B cell (primary cell): ENCODE measurements at regions not wholly inside any gene's neighbourhood (a gene's known extent, or its start where the extent isn't known, plus 50 kb on each side); places are given as distances from the start of the nearest gene placed in this dataset.

Source experiments
- ATAC-seq: fragments of 200-7000 bp; cut with Tn5 transposase; one replicate; pipeline ENCODE4 v1.10.0; 2021; ENCODE audit warnings: low read depth, mild to moderate bottlenecking, moderate number of reproducible peaks, moderate library complexity
- CTCF ChIA-PET: fragments of 350-600 bp; sonication (Branson Sonifier 250); formaldehyde crosslinking; loops from one replicate; lab custom pipeline; 2021; ENCODE audit warnings: antibody characterized with exemption, inconsistent platforms; lab: Charles Lee
- POLR2A ChIA-PET: fragments of 350-600 bp; sonication (Branson Sonifier 250); formaldehyde crosslinking; loops from one replicate; lab custom pipeline; 2021; ENCODE audit warnings: antibody characterized with exemption; lab: Charles Lee
- DNase-seq: peaks from one replicate; pipeline ENCODE4 v3.0.0; 2013
- H2AFZ ChIP-seq: 2 replicates; pipeline ENCODE4 v1.6.1; 2012; ENCODE audit warnings: mild to moderate bottlenecking, low read depth, low read length; ENCODE audit not compliant: insufficient read depth, poor library complexity, severe bottlenecking
- H3K27ac ChIP-seq, 2 donors: 1 replicate in 1 of 2; 2 replicates in 1 of 2; pipeline ENCODE4 v1.5.1; 2012 to 2013; ENCODE audit warnings: low read length in 2 of 2, mild to moderate bottlenecking in 2 of 2, moderate library complexity in 1 of 2
- H3K27me3 ChIP-seq, 4 experiments: fragments of 200-600 bp in 1 of 4; sonication (generic) in 1 of 4; replicated peaks in 1 of 4; 1 replicate in 2 of 4; 2 replicates in 2 of 4; pipeline versions ENCODE4 v1.6.1 to v1.7.0; 2013 to 2016; ENCODE audit warnings: low read length in 3 of 4, mild to moderate bottlenecking in 2 of 4, mixed read lengths in 1 of 4, moderate library complexity in 1 of 4; ENCODE audit not compliant: insufficient read depth in 4 of 4, control insufficient read depth in 3 of 4; ENCODE audit errors: control extremely low read depth in 1 of 4
- H3K36me3 ChIP-seq, 2 experiments: replicated peaks in 1 of 2; 1 replicate in 1 of 2; 2 replicates in 1 of 2; pipeline versions ENCODE4 v1.6.1 to v1.7.1; 2013; ENCODE audit warnings: low read length in 1 of 2; ENCODE audit not compliant: insufficient read depth in 2 of 2, control insufficient read depth in 1 of 2; ENCODE audit errors: control extremely low read depth in 1 of 2, extremely low read depth in 1 of 2
- H3K4me1 ChIP-seq, 2 donors: fragments of 200-600 bp in 1 of 2; sonication (generic) in 1 of 2; 1 replicate in 1 of 2; 2 replicates in 1 of 2; pipeline versions ENCODE4 v1.5.1 to v1.6.1; 2013 to 2017; ENCODE audit warnings: low read length in 2 of 2; ENCODE audit not compliant: control insufficient read depth in 2 of 2, insufficient read depth in 2 of 2
- H3K4me2 ChIP-seq: replicated peaks from 2 replicates; pipeline ENCODE3; 2012; ENCODE audit warnings: mild to moderate bottlenecking, low read depth, low read length; ENCODE audit not compliant: poor library complexity, severe bottlenecking
- H3K4me3 ChIP-seq, 5 experiments: fragments of 200-600 bp in 1 of 5; sonication (generic) in 1 of 5; 1 replicate in 3 of 5; 2 replicates in 2 of 5; pipeline versions ENCODE4 v1.5.1 to v1.7.0; 2011 to 2016; ENCODE audit warnings: low read length in 4 of 5, mild to moderate bottlenecking in 4 of 5, low read depth in 2 of 5, control low read depth in 1 of 5, moderate library complexity in 1 of 5; ENCODE audit not compliant: insufficient read depth in 1 of 5; ENCODE audit errors: control extremely low read depth in 1 of 5, extremely low read depth in 1 of 5
- H3K79me2 ChIP-seq: fragments of 200-600 bp; sonication (generic); one replicate; pipeline ENCODE4 v1.6.0; 2016; ENCODE audit warnings: low read length; ENCODE audit not compliant: control insufficient read depth, insufficient read depth
- H3K9ac ChIP-seq: fragments of 200-600 bp; sonication (generic); 2 replicates; pipeline ENCODE4 v1.6.1; 2017; ENCODE audit warnings: mild to moderate bottlenecking, low read length, moderate library complexity
- H3K9me3 ChIP-seq, 3 donors: one replicate each; pipeline versions ENCODE4 v1.6.1 to v1.7.1; 2013; ENCODE audit warnings: low read length in 2 of 3; ENCODE audit not compliant: control insufficient read depth in 2 of 3, insufficient read depth in 1 of 3; ENCODE audit errors: control extremely low read depth in 1 of 3
- H4K20me1 ChIP-seq: 2 replicates; pipeline ENCODE4 v1.6.0; 2012; ENCODE audit warnings: mild to moderate bottlenecking, low read length; ENCODE audit not compliant: insufficient read depth, control insufficient read depth, poor library complexity, severe bottlenecking
- H3K27ac Mint-ChIP-seq: one replicate; pipeline ENCODE4 v1.8.0; 2021; ENCODE audit warnings: mixed read lengths
- H3K27me3 Mint-ChIP-seq: one replicate; pipeline ENCODE4 v1.8.0; 2021; ENCODE audit warnings: mixed read lengths
- H3K4me1 Mint-ChIP-seq: one replicate; pipeline ENCODE4 v1.8.0; 2021; ENCODE audit warnings: mixed read lengths
- H3K4me3 Mint-ChIP-seq: one replicate; pipeline ENCODE4 v1.8.0; 2021; ENCODE audit warnings: mixed read lengths
- H3K9me3 Mint-ChIP-seq: one replicate; pipeline ENCODE4 v1.8.0; 2022; ENCODE audit warnings: mixed read lengths; ENCODE audit not compliant: insufficient read depth
- EZH2 ChIP-seq: IDR thresholded peaks from 2 replicates; pipeline ENCODE4 v1.6.1; 2012; ENCODE audit warnings: borderline replicate concordance, low read depth, mild to moderate bottlenecking, moderate library complexity, low read length; ENCODE audit not compliant: insufficient read depth, poor library complexity, severe bottlenecking
- WGBS: methylation state at CpG from one replicate; pipeline ENCODE4 v1.1.5; 2013; ENCODE audit warnings: missing lambda C conversion rate; ENCODE audit not compliant: insufficient coverage; 5-methylcytosine and 5-hydroxymethylcytosine counted together
- intact Hi-C: fragments of 100-400 bp; cut with micrococcal nuclease; formaldehyde crosslinking; loops from one replicate; pipeline ENCODE4 v1.10.0; 2022
- TF ChIP-seq, protein P1 (sequence below): fragments of 200-600 bp; IDR thresholded peaks from one replicate; pipeline ENCODE4 v1.8.0; 2022; ENCODE audit warnings: antibody characterized with exemption, mild to moderate bottlenecking

- no CpG with 5 or more reads among the region's 3 CpGs for WGBS
- Mint-ChIP-seq H3K27me3 (peaks cover 15% of the 10 kb centered on the region), H3K4me3 (no peak overlapping the region), H3K27ac (no peak overlapping the region), H3K4me1 (peaks cover 4% of the 10 kb centered on the region), H3K9me3 (no peaks in the 10 kb centered on the region)
- Histone ChIP-seq H3K4me1 (no peaks in the 10 kb centered on the region), H4K20me1 (no peaks in the 10 kb centered on the region), H3K27ac (no peak overlapping the region), H3K9me3 (no peaks in the 10 kb centered on the region), H3K36me3 (no peaks in the 10 kb centered on the region), H3K9ac (no peak overlapping the region), H3K79me2 (no peaks in the 10 kb centered on the region), H3K27me3 (peaks cover 0 to 3% (median 0%) of the 10 kb centered on the region in 4 experiments), H2AFZ (no peak overlapping the region), H3K4me2 (no peak overlapping the region), H3K4me3 (no peak overlapping the region)
- POLR2A ChIA-PET = no interaction called here
- ATAC-seq (no peak), DNase-seq (no peak)
- CTCF ChIA-PET = no interaction called here
- TF ChIP-seq EZH2 = no peak
- TF ChIP-seq, protein P1, sequence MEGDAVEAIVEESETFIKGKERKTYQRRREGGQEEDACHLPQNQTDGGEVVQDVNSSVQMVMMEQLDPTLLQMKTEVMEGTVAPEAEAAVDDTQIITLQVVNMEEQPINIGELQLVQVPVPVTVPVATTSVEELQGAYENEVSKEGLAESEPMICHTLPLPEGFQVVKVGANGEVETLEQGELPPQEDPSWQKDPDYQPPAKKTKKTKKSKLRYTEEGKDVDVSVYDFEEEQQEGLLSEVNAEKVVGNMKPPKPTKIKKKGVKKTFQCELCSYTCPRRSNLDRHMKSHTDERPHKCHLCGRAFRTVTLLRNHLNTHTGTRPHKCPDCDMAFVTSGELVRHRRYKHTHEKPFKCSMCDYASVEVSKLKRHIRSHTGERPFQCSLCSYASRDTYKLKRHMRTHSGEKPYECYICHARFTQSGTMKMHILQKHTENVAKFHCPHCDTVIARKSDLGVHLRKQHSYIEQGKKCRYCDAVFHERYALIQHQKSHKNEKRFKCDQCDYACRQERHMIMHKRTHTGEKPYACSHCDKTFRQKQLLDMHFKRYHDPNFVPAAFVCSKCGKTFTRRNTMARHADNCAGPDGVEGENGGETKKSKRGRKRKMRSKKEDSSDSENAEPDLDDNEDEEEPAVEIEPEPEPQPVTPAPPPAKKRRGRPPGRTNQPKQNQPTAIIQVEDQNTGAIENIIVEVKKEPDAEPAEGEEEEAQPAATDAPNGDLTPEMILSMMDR = no peak
- intact Hi-C loops = no loop called here
These were observed 204.9 kb upstream of the MDFIC2 start for GRCh38 chr3:70517124-70517890.

- no peak overlapping the region for H3K4me3 Mint-ChIP-seq
- Histone ChIP-seq H3K27ac (no peak overlapping the region), H3K9ac (no peak overlapping the region), H3K9me3 (no peaks in the 10 kb centered on the region), H3K36me3 (no peaks in the 10 kb centered on the region), H4K20me1 (no peaks in the 10 kb centered on the region), H3K4me2 (no peak overlapping the region), H3K27me3 (peaks cover 0 to 3% (median 0%) of the 10 kb centered on the region in 4 experiments), H3K4me3 (no peak overlapping the region), H2AFZ (no peak overlapping the region), H3K79me2 (no peaks in the 10 kb centered on the region), H3K4me1 (no peaks in the 10 kb centered on the region)
- no peak for TF ChIP-seq EZH2
- TF ChIP-seq, protein P1 = no peak
- no peak for DNase-seq
- ATAC-seq = no peak
- peaks cover 15% of the 10 kb centered on the region for H3K27me3 Mint-ChIP-seq
- H3K4me1 Mint-ChIP-seq = peaks cover 4% of the 10 kb centered on the region
- POLR2A ChIA-PET = no interaction called here
- intact Hi-C loops = no loop called here
- no peaks in the 10 kb centered on the region for H3K9me3 Mint-ChIP-seq
- no peak overlapping the region for H3K27ac Mint-ChIP-seq
- WGBS = 73% methylated on average over 4 of the region's 4 CpGs
- CTCF ChIA-PET = no interaction called here
These were observed 203.6 kb upstream of the MDFIC2 start for GRCh38 chr3:70516076-70516475.
